DND-41 (cell line): ENCODE measurements at regions not wholly inside any gene's neighbourhood (a gene's known extent, or its start where the extent isn't known, plus 50 kb on each side); places are given as distances from the start of the nearest gene placed in this dataset.
"Not testable (repeated sequence)": the region's sequence is repeated elsewhere in the genome, so short reads cannot be mapped to it uniquely, and the experiment has no call there.

Experiments
- EZH2 ChIP-seq: IDR thresholded peaks from 3 replicates; pipeline ENCODE4 v1.6.1; 2012; ENCODE audit warnings: borderline replicate concordance, low read depth, mild to moderate bottlenecking, moderate library complexity, low read length, inconsistent platforms; ENCODE audit not compliant: severe bottlenecking
- TF ChIP-seq, protein P1 (sequence below): IDR thresholded peaks from 2 replicates; pipeline ENCODE4 v1.5.1; 2012; ENCODE audit warnings: borderline replicate concordance, low read length, moderate library complexity, mild to moderate bottlenecking; ENCODE audit not compliant: poor library complexity, severe bottlenecking; ENCODE audit errors: extremely low read depth

GRCh38 chr2:16750925-16751214 lies 85.2 kb upstream of the CYRIA start:
- TF ChIP-seq, protein P1, sequence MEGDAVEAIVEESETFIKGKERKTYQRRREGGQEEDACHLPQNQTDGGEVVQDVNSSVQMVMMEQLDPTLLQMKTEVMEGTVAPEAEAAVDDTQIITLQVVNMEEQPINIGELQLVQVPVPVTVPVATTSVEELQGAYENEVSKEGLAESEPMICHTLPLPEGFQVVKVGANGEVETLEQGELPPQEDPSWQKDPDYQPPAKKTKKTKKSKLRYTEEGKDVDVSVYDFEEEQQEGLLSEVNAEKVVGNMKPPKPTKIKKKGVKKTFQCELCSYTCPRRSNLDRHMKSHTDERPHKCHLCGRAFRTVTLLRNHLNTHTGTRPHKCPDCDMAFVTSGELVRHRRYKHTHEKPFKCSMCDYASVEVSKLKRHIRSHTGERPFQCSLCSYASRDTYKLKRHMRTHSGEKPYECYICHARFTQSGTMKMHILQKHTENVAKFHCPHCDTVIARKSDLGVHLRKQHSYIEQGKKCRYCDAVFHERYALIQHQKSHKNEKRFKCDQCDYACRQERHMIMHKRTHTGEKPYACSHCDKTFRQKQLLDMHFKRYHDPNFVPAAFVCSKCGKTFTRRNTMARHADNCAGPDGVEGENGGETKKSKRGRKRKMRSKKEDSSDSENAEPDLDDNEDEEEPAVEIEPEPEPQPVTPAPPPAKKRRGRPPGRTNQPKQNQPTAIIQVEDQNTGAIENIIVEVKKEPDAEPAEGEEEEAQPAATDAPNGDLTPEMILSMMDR: not testable (repeated sequence)
- not testable (repeated sequence) for TF ChIP-seq EZH2
